Retinal pigment epithelial cell (primary cell): ENCODE measurements at regions not wholly inside any gene's neighbourhood (a gene's known extent, or its start where the extent isn't known, plus 50 kb on each side); places are given as distances from the start of the nearest gene placed in this dataset.

Experiments
- DNase-seq: peaks from one replicate; pipeline ENCODE4 v3.0.0-alpha.2; 2010; ENCODE audit warnings: low read depth
- H3K4me3 ChIP-seq: 2 replicates; pipeline ENCODE4 v1.5.1; 2011; ENCODE audit warnings: mild to moderate bottlenecking, low read length, control low read depth, moderate library complexity
- CTCF ChIP-seq: conservative IDR thresholded peaks from 2 replicates; pipeline ENCODE4 v1.5.1; 2011; ENCODE audit warnings: low read depth, low read length, control low read depth, inconsistent platforms

- TF ChIP-seq CTCF = no peak
- DNase-seq = no peak
- H3K4me3 ChIP-seq = no peak overlapping the region
These were observed 544.9 kb downstream of the NSUN3 start for GRCh38 chr3:94607778-94608177.

GRCh38 chr3:94609908-94610307 lies 547.0 kb downstream of the NSUN3 start:
- TF ChIP-seq CTCF = no peak
- no peak for DNase-seq

GRCh38 chr3:94611596-94611995 lies 548.7 kb downstream of the NSUN3 start:
- DNase-seq = no peak
- no peak overlapping the region for H3K4me3 ChIP-seq
- TF ChIP-seq CTCF = no peak

More at GRCh38 chr3:94609908-94610307, 547.0 kb downstream of the NSUN3 start:
- no peak overlapping the region for H3K4me3 ChIP-seq

GRCh38 chr3:94612631-94613030 lies 549.8 kb downstream of the NSUN3 start:
- no peak for TF ChIP-seq CTCF
- DNase-seq = no peak
- no peak overlapping the region for H3K4me3 ChIP-seq

- H3K4me3 ChIP-seq = no peak overlapping the region
- no peak for TF ChIP-seq CTCF
- DNase-seq = no peak
These were observed 551.3 kb downstream of the NSUN3 start for GRCh38 chr3:94614192-94614591.

GRCh38 chr3:94615275-94616065 lies 552.6 kb downstream of the NSUN3 start:
- DNase-seq = no peak
- no peak overlapping the region for H3K4me3 ChIP-seq
- no peak for TF ChIP-seq CTCF

GRCh38 chr3:94616833-94617232 lies 554.0 kb downstream of the NSUN3 start:
- TF ChIP-seq CTCF = no peak
- DNase-seq = no peak
- no peak overlapping the region for H3K4me3 ChIP-seq
